Body of pancreas (tissue), 4 donors: ENCODE measurements at regions not wholly inside any gene's neighbourhood (a gene's known extent, or its start where the extent isn't known, plus 50 kb on each side); places are given as distances from the start of the nearest gene placed in this dataset.

Source experiments
- ATAC-seq: fragments of 150-250 bp; one replicate; pipeline ENCODE4 v1.9.1; 2016
- DNase-seq, 4 donors: peaks; one replicate each; pipeline ENCODE4 v3.0.0-alpha.2; 2019
- H3K27ac ChIP-seq, 4 donors: fragments of 200-600 bp; sonication (generic); 1 replicate in 3 of 4; 2 replicates in 1 of 4; pipeline versions ENCODE4 v1.5.1 to v1.6.1; 2016 to 2019; ENCODE audit warnings: mild to moderate bottlenecking in 1 of 4, mixed read lengths in 1 of 4, moderate library complexity in 1 of 4
- H3K27me3 ChIP-seq, 2 donors: fragments of 200-600 bp; sonication (generic); one replicate each; pipeline ENCODE4 v1.6.0; 2016; ENCODE audit warnings: mild to moderate bottlenecking in 1 of 2
- H3K36me3 ChIP-seq, 2 donors: fragments of 200-600 bp; sonication (generic); replicated peaks in 1 of 2; 2 replicates each; pipeline ENCODE4 v1.5.1; 2016; ENCODE audit warnings: low read depth in 2 of 2; ENCODE audit not compliant: insufficient read depth in 1 of 2
- H3K4me1 ChIP-seq: fragments of 200-600 bp; sonication (generic); one replicate; pipeline ENCODE4 v1.6.0; 2016
- H3K4me3 ChIP-seq, 2 donors: fragments of 200-600 bp; sonication (generic); 1 replicate in 1 of 2; 2 replicates in 1 of 2; pipeline ENCODE4 v1.5.1; 2016 to 2019
- H3K9me3 ChIP-seq, 3 donors: fragments of 200-600 bp; sonication (generic); 1 replicate in 2 of 3; 2 replicates in 1 of 3; pipeline ENCODE4 v1.5.1; 2016
- POLR2A ChIP-seq, 3 donors: fragments of 450-650 bp; IDR thresholded peaks; one replicate each; pipeline ENCODE4 v1.6.1; 2016; ENCODE audit warnings: antibody characterized with exemption in 3 of 3, mild to moderate bottlenecking in 2 of 3
- WGBS, 2 donors: methylation state at CpG; one replicate each; pipeline ENCODE4 v1.1.5; 2017; 5-methylcytosine and 5-hydroxymethylcytosine counted together
- intact Hi-C: fragments of 100-400 bp; cut with DNase I; formaldehyde crosslinking; loops from one replicate; pipeline ENCODE4 v1.15.1; 2023
- TF ChIP-seq, protein P1 (sequence below), 7 experiments: fragments of 450-650 bp in 4 of 7; fragments of 200-600 bp in 3 of 7; sonication (generic) in 3 of 7; IDR thresholded peaks; one replicate each; pipeline ENCODE4 v1.5.1; 2016 to 2019; ENCODE audit warnings: antibody characterized with exemption in 7 of 7

- H3K27me3 ChIP-seq, result no peaks in the 10 kb centered on the region
- H3K4me3 ChIP-seq, result no peak overlapping the region
- H3K9me3 ChIP-seq, result no peaks in the 10 kb centered on the region
- ATAC-seq (no peak), DNase-seq (no peak)
- no peaks in the 10 kb centered on the region for H3K36me3 ChIP-seq
- intact Hi-C loops, result no loop called here
- TF ChIP-seq POLR2A (IDR thresholded peaks at IDR 0.05), result no peak
- TF ChIP-seq, protein P1, sequence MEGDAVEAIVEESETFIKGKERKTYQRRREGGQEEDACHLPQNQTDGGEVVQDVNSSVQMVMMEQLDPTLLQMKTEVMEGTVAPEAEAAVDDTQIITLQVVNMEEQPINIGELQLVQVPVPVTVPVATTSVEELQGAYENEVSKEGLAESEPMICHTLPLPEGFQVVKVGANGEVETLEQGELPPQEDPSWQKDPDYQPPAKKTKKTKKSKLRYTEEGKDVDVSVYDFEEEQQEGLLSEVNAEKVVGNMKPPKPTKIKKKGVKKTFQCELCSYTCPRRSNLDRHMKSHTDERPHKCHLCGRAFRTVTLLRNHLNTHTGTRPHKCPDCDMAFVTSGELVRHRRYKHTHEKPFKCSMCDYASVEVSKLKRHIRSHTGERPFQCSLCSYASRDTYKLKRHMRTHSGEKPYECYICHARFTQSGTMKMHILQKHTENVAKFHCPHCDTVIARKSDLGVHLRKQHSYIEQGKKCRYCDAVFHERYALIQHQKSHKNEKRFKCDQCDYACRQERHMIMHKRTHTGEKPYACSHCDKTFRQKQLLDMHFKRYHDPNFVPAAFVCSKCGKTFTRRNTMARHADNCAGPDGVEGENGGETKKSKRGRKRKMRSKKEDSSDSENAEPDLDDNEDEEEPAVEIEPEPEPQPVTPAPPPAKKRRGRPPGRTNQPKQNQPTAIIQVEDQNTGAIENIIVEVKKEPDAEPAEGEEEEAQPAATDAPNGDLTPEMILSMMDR (IDR thresholded peaks at IDR 0.05), result no peak
- H3K4me1 ChIP-seq, result no peaks in the 10 kb centered on the region
- H3K27ac ChIP-seq, result no peak overlapping the region
- whole genome bisulfite sequencing, 2 donors, result 78 to 91% methylated on average over 2 of the region's 2 CpGs
Observed at GRCh38 chr15:35928847-35929246, 382.9 kb upstream of the DPH6 start.

DNA sequence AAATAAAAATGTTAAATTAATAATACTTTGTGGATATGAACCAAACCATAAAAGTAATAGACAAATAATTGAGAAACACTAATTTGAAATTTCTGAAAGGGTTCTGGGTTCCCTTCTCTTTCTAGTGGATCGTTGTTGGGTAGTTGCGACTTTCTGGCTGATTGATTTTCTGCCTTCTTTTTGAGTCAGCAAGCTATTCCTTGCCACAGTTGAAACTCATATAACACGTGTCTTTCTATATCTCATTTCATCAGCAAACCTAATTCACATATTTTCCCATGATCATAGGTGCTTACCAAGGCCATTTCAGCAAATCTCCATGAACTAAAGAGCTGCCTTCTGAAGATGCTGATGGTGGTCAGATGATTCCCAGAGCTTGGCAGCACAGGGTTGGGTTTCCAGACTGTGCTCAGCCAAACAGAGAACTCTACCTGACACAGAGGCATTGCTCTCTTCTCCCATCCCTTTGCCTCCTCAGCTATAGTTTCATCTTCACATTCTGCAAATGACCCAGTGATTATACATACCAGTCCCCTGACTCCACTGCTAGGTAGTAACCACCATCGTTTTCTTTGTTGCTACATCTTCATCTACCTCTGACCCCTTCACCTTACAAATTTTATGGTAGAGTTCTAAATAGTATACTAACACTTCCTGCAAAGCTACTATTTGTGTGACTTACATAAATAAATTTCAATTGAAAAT is 383.9 kb upstream of the DPH6 start:
- Histone ChIP-seq H3K9me3 (no peaks in the 10 kb centered on the region), H3K27ac (no peak overlapping the region), H3K4me3 (no peak overlapping the region), H3K36me3 (no peaks in the 10 kb centered on the region), H3K27me3 (no peaks in the 10 kb centered on the region), H3K4me1 (no peaks in the 10 kb centered on the region)
- DNase-seq, result no peak
- no peak for ATAC-seq
- WGBS, 2 donors, result 83 to 86% methylated on average over 4 of the region's 4 CpGs
- intact Hi-C loops, result no loop called here
- TF ChIP-seq POLR2A (IDR thresholded peaks at IDR 0.05), result no peak
- TF ChIP-seq, protein P1 (IDR thresholded peaks at IDR 0.05), result no peak

- DNase-seq (no peak), ATAC-seq (no peak)
- intact Hi-C loops, result no loop called here
- Histone ChIP-seq H3K27ac (no peak overlapping the region), H3K9me3 (no peaks in the 10 kb centered on the region), H3K27me3 (no peaks in the 10 kb centered on the region), H3K4me1 (no peaks in the 10 kb centered on the region), H3K4me3 (no peak overlapping the region), H3K36me3 (no peaks in the 10 kb centered on the region)
- 22 to 30% methylated on average over 2 of the region's 2 CpGs for WGBS, 2 donors
- TF ChIP-seq, protein P1 (IDR thresholded peaks at IDR 0.05), result no peak
- TF ChIP-seq POLR2A (IDR thresholded peaks at IDR 0.05), result no peak
Observed at GRCh38 chr15:35931799-35932341, 385.9 kb upstream of the DPH6 start.

- Histone ChIP-seq H3K27me3 (no peaks in the 10 kb centered on the region), H3K36me3 (no peaks in the 10 kb centered on the region), H3K4me1 (no peaks in the 10 kb centered on the region), H3K27ac (no peak overlapping the region), H3K9me3 (no peaks in the 10 kb centered on the region), H3K4me3 (no peak overlapping the region)
- DNase-seq (no peak), ATAC-seq (no peak)
- no peak for TF ChIP-seq POLR2A (IDR thresholded peaks at IDR 0.05)
- TF ChIP-seq, protein P1 (IDR thresholded peaks at IDR 0.05), result no peak
- intact Hi-C loops, result no loop called here
- WGBS, 2 donors, result 72 to 77% methylated on average over 5 of the region's 5 CpGs
Observed at GRCh38 chr15:35932531-35932930, 386.6 kb upstream of the DPH6 start.

GRCh38 chr15:35933531-35933930 is 387.6 kb upstream of the DPH6 start:
- intact Hi-C loops, result no loop called here
- Histone ChIP-seq H3K27me3 (no peaks in the 10 kb centered on the region), H3K36me3 (no peaks in the 10 kb centered on the region), H3K9me3 (no peaks in the 10 kb centered on the region), H3K4me1 (no peaks in the 10 kb centered on the region), H3K4me3 (no peak overlapping the region), H3K27ac (no peak overlapping the region)
- ATAC-seq (no peak), DNase-seq (no peak)
- 78 to 81% methylated on average over 3 of the region's 3 CpGs for WGBS, 2 donors
- TF ChIP-seq, protein P1 (IDR thresholded peaks at IDR 0.05), result no peak
- no peak for TF ChIP-seq POLR2A (IDR thresholded peaks at IDR 0.05)
